Activated CD4-positive, alpha-beta T cell treated with anti-CD3 and anti-CD28 coated beads for 48 hours (primary cell): ENCODE measurements at regions not wholly inside any gene's neighbourhood (a gene's known extent, or its start where the extent isn't known, plus 50 kb on each side); places are given as distances from the start of the nearest gene placed in this dataset.
A peak's percentile ranks its signal among the peaks of the same experiment; 100 is the strongest.
"Not testable (repeated sequence)": the region's sequence is repeated elsewhere in the genome, so short reads cannot be mapped to it uniquely, and the experiment has no call there.

Experiments used
- DNase-seq: peaks from one replicate; pipeline ENCODE4 v3.0.0-alpha.2; 2020

GRCh38 chr9:13001989-13002580 lies 227.3 kb downstream of the LURAP1L start:
- DNase-seq, result no peak

- DNase-seq, result no peak
Observed at GRCh38 chr9:13002740-13003139, 227.9 kb downstream of the LURAP1L start.

- DNase-seq, result no peak
Observed at GRCh38 chr9:13009871-13010270, 235.1 kb downstream of the LURAP1L start.

DNA sequence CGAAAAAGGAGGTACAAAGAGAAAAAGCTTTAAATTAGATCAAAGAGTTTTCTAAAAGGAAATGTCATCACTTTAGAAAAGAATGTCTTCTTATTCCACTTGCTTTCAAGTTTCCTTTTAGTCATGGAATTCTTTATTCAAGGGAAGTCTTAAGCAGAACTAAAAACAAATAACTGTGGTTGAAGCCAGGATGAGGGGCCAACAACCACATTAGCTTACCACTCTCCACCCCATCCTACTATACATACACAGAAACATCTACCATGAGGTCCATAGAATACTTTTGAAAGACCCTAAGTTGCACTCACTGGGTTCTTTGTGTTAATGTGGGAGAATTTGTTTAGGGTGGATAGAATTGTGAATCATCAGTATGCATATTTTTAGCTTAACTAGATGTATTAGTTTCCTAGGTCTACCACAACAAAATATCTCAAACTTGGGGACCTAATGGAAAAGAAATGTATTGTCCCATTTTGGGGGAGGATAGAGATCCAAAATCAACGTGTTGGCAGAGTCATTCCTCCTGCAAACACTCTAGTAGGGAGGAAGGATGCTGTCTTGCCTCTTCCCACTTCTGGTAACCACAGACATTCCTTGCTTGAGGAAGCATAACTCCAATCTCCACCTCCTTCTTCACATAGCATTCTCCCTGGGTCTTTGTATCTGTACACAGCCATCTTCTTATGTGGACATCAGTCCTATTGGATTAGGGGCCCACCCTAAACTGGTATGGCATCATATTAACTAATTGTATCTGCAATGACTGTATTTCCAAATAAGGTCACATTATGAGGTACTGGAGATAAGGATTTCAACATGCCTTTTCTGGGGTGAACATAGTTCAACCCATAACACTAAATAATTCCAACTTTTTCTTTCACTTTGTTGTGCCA lies 239.4 kb downstream of the LURAP1L start:
- no peak for DNase-seq

DNA sequence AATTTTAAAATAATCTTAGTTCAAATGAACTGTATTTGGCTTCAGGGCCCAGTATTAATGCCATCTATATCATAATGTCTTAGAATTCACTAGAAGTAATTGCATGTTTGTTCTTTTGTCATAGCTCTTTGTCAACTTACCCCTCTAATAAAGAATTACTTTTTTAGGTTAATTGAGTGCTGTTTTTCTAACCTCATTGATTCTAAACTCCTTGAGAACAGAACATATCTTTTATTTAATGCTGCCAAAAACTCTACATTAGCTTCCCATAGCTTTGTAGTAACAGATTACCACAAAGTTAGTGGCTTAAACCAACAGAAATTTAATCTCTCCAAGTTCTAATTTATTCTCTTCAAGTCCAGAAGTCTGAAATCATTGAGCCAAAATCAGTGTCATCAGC lies 242.4 kb downstream of the LURAP1L start:
- no peak for DNase-seq

- DNase-seq, result no peak
Observed at GRCh38 chr9:13020146-13021040, 245.6 kb downstream of the LURAP1L start.

GRCh38 chr9:13022756-13023155 lies 247.9 kb downstream of the LURAP1L start:
- DNase-seq, result no peak

GRCh38 chr9:13023498-13023897 lies 248.7 kb downstream of the LURAP1L start:
- DNase-seq, result no peak

- DNase-seq, result no peak
Observed at GRCh38 chr9:13026956-13027355, 252.1 kb downstream of the LURAP1L start.

DNA sequence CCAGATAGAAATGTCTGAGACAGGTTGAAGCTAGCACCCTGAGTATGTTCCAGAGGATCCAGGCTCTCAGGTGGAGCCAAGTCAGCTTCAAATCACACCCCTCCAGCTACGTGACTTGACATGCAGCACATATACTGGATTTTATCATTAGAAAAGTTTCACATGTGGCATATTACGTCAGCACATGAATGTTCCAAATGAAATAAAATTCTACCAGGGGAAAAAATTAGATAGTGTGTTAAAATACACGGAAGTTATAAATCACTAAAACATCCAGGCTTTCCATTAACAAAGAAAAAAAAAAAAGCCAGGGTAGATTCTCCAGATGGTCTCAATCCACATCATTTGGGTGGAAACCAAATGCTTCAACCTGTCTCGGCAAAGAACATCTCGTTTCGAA lies 251.6 kb downstream of the MPDZ start:
- no peak for DNase-seq

DNA sequence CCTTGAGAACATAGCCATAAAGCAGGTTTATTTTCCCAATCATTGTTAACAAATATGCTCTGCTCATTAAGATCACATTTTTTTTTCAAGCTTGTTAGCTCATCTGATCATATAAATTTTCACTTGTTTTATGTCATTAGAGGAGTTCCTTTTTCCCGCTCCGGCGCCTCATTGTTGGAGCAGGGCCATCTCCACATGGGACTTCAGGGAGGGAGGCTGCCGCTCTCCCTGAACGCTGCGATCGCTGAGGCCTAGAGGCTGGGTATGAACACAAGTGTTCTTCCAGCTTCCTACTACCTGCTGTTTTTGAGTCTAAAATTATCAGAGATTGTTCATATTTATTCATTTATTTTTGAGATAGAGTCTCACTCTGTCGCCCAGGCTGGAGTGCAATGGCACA lies 246.9 kb downstream of the MPDZ start:
- no peak for DNase-seq

- peak; percentile 15 for DNase-seq
Observed at GRCh38 chr9:13033959-13034693, 245.4 kb downstream of the MPDZ start.

DNA sequence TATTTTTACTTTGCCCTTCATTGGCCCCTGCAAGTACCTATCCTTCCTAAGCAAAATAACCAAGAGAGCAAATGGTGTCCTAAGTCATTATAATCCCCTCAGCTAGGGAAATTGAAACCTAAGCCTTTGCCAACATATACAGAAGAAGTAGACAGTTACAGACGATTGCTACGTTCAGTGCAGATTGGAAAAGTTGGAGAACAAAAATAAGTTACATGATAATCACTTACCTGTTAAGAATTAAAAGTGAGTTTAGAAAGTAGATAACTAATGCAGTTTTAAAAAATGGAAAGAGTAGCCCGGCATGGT lies 244.8 kb downstream of the MPDZ start:
- no peak for DNase-seq

- DNase-seq, result no peak
Observed at GRCh38 chr9:13035822-13036221, 243.7 kb downstream of the MPDZ start.

DNA sequence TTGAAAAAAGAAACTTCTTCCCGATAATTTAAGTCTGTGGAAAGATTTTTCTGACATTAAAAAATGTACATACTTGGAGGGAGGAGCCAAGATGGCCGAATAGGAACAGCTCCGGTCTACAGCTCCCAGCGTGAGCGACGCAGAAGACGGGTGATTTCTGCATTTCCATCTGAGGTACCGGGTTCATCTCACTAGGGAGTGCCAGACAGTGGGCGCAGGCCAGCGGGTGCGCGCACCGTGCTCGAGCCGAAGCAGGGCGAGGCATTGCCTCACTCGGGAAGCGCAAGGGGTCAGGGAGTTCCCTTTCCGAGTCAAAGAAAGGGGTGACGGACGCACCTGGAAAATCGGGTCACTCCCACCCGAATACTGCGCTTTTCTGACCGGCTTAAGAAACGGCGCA lies 241.7 kb downstream of the MPDZ start:
- not testable (repeated sequence) for DNase-seq

DNA sequence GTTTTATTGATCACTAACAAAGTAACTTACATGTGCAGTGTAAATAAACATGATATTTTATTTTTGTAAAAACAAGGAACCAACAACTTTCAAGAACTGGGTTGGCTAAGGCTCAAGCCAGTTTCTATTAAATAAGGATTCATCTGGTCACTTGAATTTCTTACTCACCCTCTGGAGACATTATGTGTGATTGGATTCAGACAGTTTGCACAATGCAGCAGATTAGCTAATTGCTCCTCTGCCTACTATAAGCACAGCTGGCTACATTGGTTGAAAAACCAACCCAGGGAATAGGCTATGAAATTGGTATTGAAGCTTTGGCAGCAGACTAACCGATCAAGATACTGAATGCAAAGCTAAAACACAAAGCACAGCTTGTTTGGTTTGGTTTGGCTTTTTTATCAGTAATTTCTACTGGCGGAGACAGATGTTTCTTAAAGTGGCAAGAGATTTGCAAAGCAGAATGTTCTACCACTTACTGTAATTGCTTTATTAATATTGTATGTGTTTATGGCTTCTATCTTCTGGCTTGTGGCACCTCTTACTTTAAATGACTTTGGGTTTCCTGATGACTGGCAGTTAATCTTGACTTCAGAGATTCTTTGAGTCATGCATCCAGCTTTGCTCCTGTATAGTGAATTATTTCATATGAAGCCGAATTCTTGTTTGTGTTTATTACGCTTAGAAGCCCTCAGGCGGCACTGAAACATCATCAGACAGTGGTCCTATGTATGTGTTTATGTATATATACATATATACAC lies 231.5 kb downstream of the MPDZ start:
- DNase-seq, result no peak

- no peak for DNase-seq
Observed at GRCh38 chr9:13049223-13049622, 230.3 kb downstream of the MPDZ start.

- no peak for DNase-seq
Observed at GRCh38 chr9:13053504-13053903, 226.0 kb downstream of the MPDZ start.

DNA sequence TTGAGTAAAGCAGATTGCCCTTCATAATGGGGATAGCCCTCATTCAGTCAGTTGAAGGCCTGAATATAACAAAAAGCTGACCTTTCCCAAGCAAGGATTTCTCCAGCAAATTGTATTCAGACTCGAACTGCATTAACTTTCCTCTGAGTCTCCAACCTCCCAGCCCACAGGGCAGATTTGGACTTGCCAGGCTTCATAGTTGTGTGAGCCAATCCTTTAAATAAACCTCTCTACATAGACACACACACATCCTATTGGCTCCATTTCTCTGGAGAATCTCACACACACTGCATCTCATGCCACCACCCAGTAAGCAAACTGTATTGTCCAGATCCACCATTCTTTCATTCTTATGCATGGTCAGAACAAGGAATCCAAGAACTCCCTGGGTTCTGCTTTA lies 225.1 kb downstream of the MPDZ start:
- no peak for DNase-seq
